NCI-H2107 treated with DMSO at 0.1 percent for 48 hours (cell line): ENCODE measurements at regions not wholly inside any gene's neighbourhood (a gene's known extent, or its start where the extent isn't known, plus 50 kb on each side); places are given as distances from the start of the nearest gene placed in this dataset.
A peak's percentile ranks its signal among the peaks of the same experiment; 100 is the strongest.

Experiments used
- DNase-seq: peaks from one replicate; lab custom pipeline; 2025; ENCODE audit not compliant: unreplicated experiment; lab: John Stamatoyannopoulos, UW

- no peak for DNase-seq
Observed at GRCh38 chr13:55402870-55403269, 1737.8 kb upstream of the PRR20A start.

GRCh38 chr13:55403887-55404487 lies 1736.7 kb upstream of the PRR20A start:
- DNase-seq, result no peak

- peak; percentile 35 for DNase-seq
Observed at GRCh38 chr13:55410398-55411330, 1730.1 kb upstream of the PRR20A start.

GRCh38 chr13:55418095-55418494 lies 1722.6 kb upstream of the PRR20A start:
- no peak for DNase-seq

- DNase-seq, result no peak
Observed at GRCh38 chr13:55432814-55433213, 1707.9 kb upstream of the PRR20A start.

GRCh38 chr13:55437162-55437561 lies 1703.6 kb upstream of the PRR20A start:
- DNase-seq, result no peak

GRCh38 chr13:55439450-55439849 lies 1701.3 kb upstream of the PRR20A start:
- no peak for DNase-seq

- DNase-seq, result no peak
Observed at GRCh38 chr13:55440465-55441085, 1700.1 kb upstream of the PRR20A start.

GRCh38 chr13:55464222-55464621 lies 1676.5 kb upstream of the PRR20A start:
- no peak for DNase-seq

- no peak for DNase-seq
Observed at GRCh38 chr13:55467476-55467875, 1673.2 kb upstream of the PRR20A start.

- no peak for DNase-seq
Observed at GRCh38 chr13:55483626-55484158, 1657.0 kb upstream of the PRR20A start.

GRCh38 chr13:55493297-55493696 lies 1647.4 kb upstream of the PRR20A start:
- no peak for DNase-seq

GRCh38 chr13:55497486-55497885 lies 1643.2 kb upstream of the PRR20A start:
- DNase-seq, result no peak

- DNase-seq, result no peak
Observed at GRCh38 chr13:55500694-55501093, 1640.0 kb upstream of the PRR20A start.

GRCh38 chr13:55516610-55517009 lies 1624.1 kb upstream of the PRR20A start:
- no peak for DNase-seq

GRCh38 chr13:55517312-55517711 lies 1623.4 kb upstream of the PRR20A start:
- no peak for DNase-seq

- no peak for DNase-seq
Observed at GRCh38 chr13:55528434-55528833, 1612.3 kb upstream of the PRR20A start.

GRCh38 chr13:55534306-55534705 lies 1606.4 kb upstream of the PRR20A start:
- no peak for DNase-seq

GRCh38 chr13:55538424-55538823 lies 1602.3 kb upstream of the PRR20A start:
- DNase-seq, result no peak

GRCh38 chr13:55543053-55543452 lies 1597.7 kb upstream of the PRR20A start:
- no peak for DNase-seq

- DNase-seq, result no peak
Observed at GRCh38 chr13:55550624-55551023, 1590.1 kb upstream of the PRR20A start.

- peak; percentile 3 for DNase-seq
Observed at GRCh38 chr13:55553701-55554100, 1587.0 kb upstream of the PRR20A start.
